DND-41 (cell line): ENCODE measurements at regions not wholly inside any gene's neighbourhood (a gene's known extent, or its start where the extent isn't known, plus 50 kb on each side); places are given as distances from the start of the nearest gene placed in this dataset.

Experiments used
- CTCF ChIP-seq: IDR thresholded peaks from 2 replicates; pipeline ENCODE4 v1.5.1; 2012; ENCODE audit warnings: borderline replicate concordance, low read length, moderate library complexity, mild to moderate bottlenecking; ENCODE audit not compliant: poor library complexity, severe bottlenecking; ENCODE audit errors: extremely low read depth
- EZH2 ChIP-seq: IDR thresholded peaks from 3 replicates; pipeline ENCODE4 v1.6.1; 2012; ENCODE audit warnings: borderline replicate concordance, low read depth, mild to moderate bottlenecking, moderate library complexity, low read length, inconsistent platforms; ENCODE audit not compliant: severe bottlenecking

GRCh38 chr11:112608509-112608908 is 347.8 kb upstream of the PLET1 start:
- TF ChIP-seq CTCF (no peak), EZH2 (no peak)
